Keratinocyte (primary cell): ENCODE measurements at regions not wholly inside any gene's neighbourhood (a gene's known extent, or its start where the extent isn't known, plus 50 kb on each side); places are given as distances from the start of the nearest gene placed in this dataset.

Experiments used
- CTCF ChIP-seq, 3 experiments: IDR thresholded peaks in 1 of 3; conservative IDR thresholded peaks in 1 of 3; optimal IDR thresholded peaks in 1 of 3; 2 replicates in 2 of 3; 3 replicates in 1 of 3; pipeline versions ENCODE3 to v1.5.1; 2011; ENCODE audit warnings: low read length in 3 of 3, mild to moderate bottlenecking in 3 of 3, moderate library complexity in 2 of 3, control low read depth in 1 of 3, inconsistent platforms in 1 of 3; ENCODE audit not compliant: insufficient read depth in 2 of 3; ENCODE audit errors: extremely low read depth in 1 of 3
- EZH2 ChIP-seq: IDR thresholded peaks from one replicate; pipeline ENCODE4 v1.6.1; 2012; ENCODE audit warnings: inconsistent platforms, mild to moderate bottlenecking, low read length, moderate library complexity

- no peak for TF ChIP-seq CTCF (optimal IDR thresholded peaks at IDR 0.05 in 1 of 3, IDR thresholded peaks at IDR 0.05 in 1 of 3, conservative IDR thresholded peaks at IDR 0.05 in 1 of 3; ENCODE audit: extremely low read depth in 1 of 3, insufficient read depth in 2 of 3, low read length in 3 of 3)
- TF ChIP-seq EZH2: no peak
Measured at GRCh38 chr22:22122348-22123117, 122.1 kb upstream of the VPREB1 start.
